B cell (primary cell): ENCODE measurements at regions not wholly inside any gene's neighbourhood (a gene's known extent, or its start where the extent isn't known, plus 50 kb on each side); places are given as distances from the start of the nearest gene placed in this dataset.
A peak's percentile ranks its signal among the peaks of the same experiment; 100 is the strongest.

Experiments
- ATAC-seq: fragments of 200-7000 bp; cut with Tn5 transposase; one replicate; pipeline ENCODE4 v1.10.0; 2021; ENCODE audit warnings: low read depth, mild to moderate bottlenecking, moderate number of reproducible peaks, moderate library complexity
- CTCF ChIA-PET: fragments of 350-600 bp; sonication (Branson Sonifier 250); formaldehyde crosslinking; loops from one replicate; lab custom pipeline; 2021; ENCODE audit warnings: antibody characterized with exemption, inconsistent platforms; lab: Charles Lee
- POLR2A ChIA-PET: fragments of 350-600 bp; sonication (Branson Sonifier 250); formaldehyde crosslinking; loops from one replicate; lab custom pipeline; 2021; ENCODE audit warnings: antibody characterized with exemption; lab: Charles Lee
- DNase-seq: peaks from one replicate; pipeline ENCODE4 v3.0.0; 2013
- H2AFZ ChIP-seq: 2 replicates; pipeline ENCODE4 v1.6.1; 2012; ENCODE audit warnings: mild to moderate bottlenecking, low read depth, low read length; ENCODE audit not compliant: insufficient read depth, poor library complexity, severe bottlenecking
- H3K27ac ChIP-seq, 2 donors: 1 replicate in 1 of 2; 2 replicates in 1 of 2; pipeline ENCODE4 v1.5.1; 2012 to 2013; ENCODE audit warnings: low read length in 2 of 2, mild to moderate bottlenecking in 2 of 2, moderate library complexity in 1 of 2
- H3K27me3 ChIP-seq, 4 experiments: fragments of 200-600 bp in 1 of 4; sonication (generic) in 1 of 4; replicated peaks in 1 of 4; 1 replicate in 2 of 4; 2 replicates in 2 of 4; pipeline versions ENCODE4 v1.6.1 to v1.7.0; 2013 to 2016; ENCODE audit warnings: low read length in 3 of 4, mild to moderate bottlenecking in 2 of 4, mixed read lengths in 1 of 4, moderate library complexity in 1 of 4; ENCODE audit not compliant: insufficient read depth in 4 of 4, control insufficient read depth in 3 of 4; ENCODE audit errors: control extremely low read depth in 1 of 4
- H3K36me3 ChIP-seq, 2 experiments: replicated peaks in 1 of 2; 1 replicate in 1 of 2; 2 replicates in 1 of 2; pipeline versions ENCODE4 v1.6.1 to v1.7.1; 2013; ENCODE audit warnings: low read length in 1 of 2; ENCODE audit not compliant: insufficient read depth in 2 of 2, control insufficient read depth in 1 of 2; ENCODE audit errors: control extremely low read depth in 1 of 2, extremely low read depth in 1 of 2
- H3K4me1 ChIP-seq, 2 donors: fragments of 200-600 bp in 1 of 2; sonication (generic) in 1 of 2; 1 replicate in 1 of 2; 2 replicates in 1 of 2; pipeline versions ENCODE4 v1.5.1 to v1.6.1; 2013 to 2017; ENCODE audit warnings: low read length in 2 of 2; ENCODE audit not compliant: control insufficient read depth in 2 of 2, insufficient read depth in 2 of 2
- H3K4me2 ChIP-seq: replicated peaks from 2 replicates; pipeline ENCODE3; 2012; ENCODE audit warnings: mild to moderate bottlenecking, low read depth, low read length; ENCODE audit not compliant: poor library complexity, severe bottlenecking
- H3K4me3 ChIP-seq, 5 experiments: fragments of 200-600 bp in 1 of 5; sonication (generic) in 1 of 5; 1 replicate in 3 of 5; 2 replicates in 2 of 5; pipeline versions ENCODE4 v1.5.1 to v1.7.0; 2011 to 2016; ENCODE audit warnings: low read length in 4 of 5, mild to moderate bottlenecking in 4 of 5, low read depth in 2 of 5, control low read depth in 1 of 5, moderate library complexity in 1 of 5; ENCODE audit not compliant: insufficient read depth in 1 of 5; ENCODE audit errors: control extremely low read depth in 1 of 5, extremely low read depth in 1 of 5
- H3K79me2 ChIP-seq: fragments of 200-600 bp; sonication (generic); one replicate; pipeline ENCODE4 v1.6.0; 2016; ENCODE audit warnings: low read length; ENCODE audit not compliant: control insufficient read depth, insufficient read depth
- H3K9ac ChIP-seq: fragments of 200-600 bp; sonication (generic); 2 replicates; pipeline ENCODE4 v1.6.1; 2017; ENCODE audit warnings: mild to moderate bottlenecking, low read length, moderate library complexity
- H3K9me3 ChIP-seq, 3 donors: one replicate each; pipeline versions ENCODE4 v1.6.1 to v1.7.1; 2013; ENCODE audit warnings: low read length in 2 of 3; ENCODE audit not compliant: control insufficient read depth in 2 of 3, insufficient read depth in 1 of 3; ENCODE audit errors: control extremely low read depth in 1 of 3
- H4K20me1 ChIP-seq: 2 replicates; pipeline ENCODE4 v1.6.0; 2012; ENCODE audit warnings: mild to moderate bottlenecking, low read length; ENCODE audit not compliant: insufficient read depth, control insufficient read depth, poor library complexity, severe bottlenecking
- H3K27ac Mint-ChIP-seq: one replicate; pipeline ENCODE4 v1.8.0; 2021; ENCODE audit warnings: mixed read lengths
- H3K27me3 Mint-ChIP-seq: one replicate; pipeline ENCODE4 v1.8.0; 2021; ENCODE audit warnings: mixed read lengths
- H3K4me1 Mint-ChIP-seq: one replicate; pipeline ENCODE4 v1.8.0; 2021; ENCODE audit warnings: mixed read lengths
- H3K4me3 Mint-ChIP-seq: one replicate; pipeline ENCODE4 v1.8.0; 2021; ENCODE audit warnings: mixed read lengths
- H3K9me3 Mint-ChIP-seq: one replicate; pipeline ENCODE4 v1.8.0; 2022; ENCODE audit warnings: mixed read lengths; ENCODE audit not compliant: insufficient read depth
- EZH2 ChIP-seq: IDR thresholded peaks from 2 replicates; pipeline ENCODE4 v1.6.1; 2012; ENCODE audit warnings: borderline replicate concordance, low read depth, mild to moderate bottlenecking, moderate library complexity, low read length; ENCODE audit not compliant: insufficient read depth, poor library complexity, severe bottlenecking
- WGBS: methylation state at CpG from one replicate; pipeline ENCODE4 v1.1.5; 2013; ENCODE audit warnings: missing lambda C conversion rate; ENCODE audit not compliant: insufficient coverage; 5-methylcytosine and 5-hydroxymethylcytosine counted together
- intact Hi-C: fragments of 100-400 bp; cut with micrococcal nuclease; formaldehyde crosslinking; loops from one replicate; pipeline ENCODE4 v1.10.0; 2022
- TF ChIP-seq, protein P1 (sequence below): fragments of 200-600 bp; IDR thresholded peaks from one replicate; pipeline ENCODE4 v1.8.0; 2022; ENCODE audit warnings: antibody characterized with exemption, mild to moderate bottlenecking

DNA sequence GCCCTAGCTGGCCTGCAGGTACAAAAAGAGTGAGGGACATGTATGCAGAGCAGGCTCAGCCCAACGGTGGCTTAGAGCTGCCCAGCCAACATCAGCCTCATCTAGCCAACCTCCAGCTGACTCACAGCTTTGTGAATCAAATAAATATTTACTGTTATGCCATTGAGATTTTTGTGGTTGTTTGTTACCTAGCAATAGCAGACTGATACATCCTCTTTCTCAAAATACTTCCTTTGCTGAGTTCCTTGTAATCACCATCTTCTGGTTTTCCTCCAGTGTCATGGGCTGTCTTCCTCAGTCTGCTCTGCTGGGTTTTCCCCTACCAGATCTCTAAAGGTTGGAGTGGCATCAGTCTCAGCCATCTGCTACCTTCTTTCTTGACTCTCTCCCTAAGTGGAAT is 126.6 kb upstream of the SLC1A4 start:
- no peak for TF ChIP-seq EZH2
- TF ChIP-seq, protein P1, sequence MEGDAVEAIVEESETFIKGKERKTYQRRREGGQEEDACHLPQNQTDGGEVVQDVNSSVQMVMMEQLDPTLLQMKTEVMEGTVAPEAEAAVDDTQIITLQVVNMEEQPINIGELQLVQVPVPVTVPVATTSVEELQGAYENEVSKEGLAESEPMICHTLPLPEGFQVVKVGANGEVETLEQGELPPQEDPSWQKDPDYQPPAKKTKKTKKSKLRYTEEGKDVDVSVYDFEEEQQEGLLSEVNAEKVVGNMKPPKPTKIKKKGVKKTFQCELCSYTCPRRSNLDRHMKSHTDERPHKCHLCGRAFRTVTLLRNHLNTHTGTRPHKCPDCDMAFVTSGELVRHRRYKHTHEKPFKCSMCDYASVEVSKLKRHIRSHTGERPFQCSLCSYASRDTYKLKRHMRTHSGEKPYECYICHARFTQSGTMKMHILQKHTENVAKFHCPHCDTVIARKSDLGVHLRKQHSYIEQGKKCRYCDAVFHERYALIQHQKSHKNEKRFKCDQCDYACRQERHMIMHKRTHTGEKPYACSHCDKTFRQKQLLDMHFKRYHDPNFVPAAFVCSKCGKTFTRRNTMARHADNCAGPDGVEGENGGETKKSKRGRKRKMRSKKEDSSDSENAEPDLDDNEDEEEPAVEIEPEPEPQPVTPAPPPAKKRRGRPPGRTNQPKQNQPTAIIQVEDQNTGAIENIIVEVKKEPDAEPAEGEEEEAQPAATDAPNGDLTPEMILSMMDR = no peak
- H3K27ac ChIP-seq = peak overlapping the region; percentile 91 to 93
- no peaks in the 10 kb centered on the region for H3K9me3 Mint-ChIP-seq
- H2AFZ ChIP-seq = no peak overlapping the region
- H3K4me1 ChIP-seq = peaks cover 69 to 77% of the 10 kb centered on the region in 2 donors
- H3K27me3 ChIP-seq = no peaks in the 10 kb centered on the region
- no CpG with 5 or more reads among the region's 1 CpG for WGBS
- H3K27me3 Mint-ChIP-seq = no peaks in the 10 kb centered on the region
- H3K79me2 ChIP-seq = peaks cover 48% of the 10 kb centered on the region
- H3K4me2 ChIP-seq = peak overlapping the region; percentile 97
- H3K4me1 Mint-ChIP-seq = peaks cover 14% of the 10 kb centered on the region
- H3K4me3 Mint-ChIP-seq = no peak overlapping the region
- H3K27ac Mint-ChIP-seq = no peak overlapping the region
- ChIA-PET CTCF (interaction anchor here (1.1 to 9.0 kb wide), 16 partner anchors 11 to 534 kb away, joined by 3 to 138 read pairs (median 6); partner anchors contain the start of gene SERTAD2), POLR2A (interaction anchor here (1.3 to 4.1 kb wide), 5 partner anchors 10 to 255 kb away, joined by 3 to 42 read pairs (median 10); partner anchors contain the start of gene SERTAD2)
- peak; percentile 74 for DNase-seq
- H3K36me3 ChIP-seq = no peaks in the 10 kb centered on the region
- intact Hi-C loops = loop anchor here (1.0 kb wide), 1 partner anchor 10 kb away; no protein-coding TSS in a partner anchor
- H3K9me3 ChIP-seq = peaks cover 0 to 5% (median 5%) of the 10 kb centered on the region in 3 donors
- no peak for ATAC-seq
- H3K9ac ChIP-seq = peak overlapping the region; percentile 58
- no peaks in the 10 kb centered on the region for H4K20me1 ChIP-seq
- H3K4me3 ChIP-seq = peak overlapping the region in 4 of 5 experiments; percentile 61 to 79 (median 65)

DNA sequence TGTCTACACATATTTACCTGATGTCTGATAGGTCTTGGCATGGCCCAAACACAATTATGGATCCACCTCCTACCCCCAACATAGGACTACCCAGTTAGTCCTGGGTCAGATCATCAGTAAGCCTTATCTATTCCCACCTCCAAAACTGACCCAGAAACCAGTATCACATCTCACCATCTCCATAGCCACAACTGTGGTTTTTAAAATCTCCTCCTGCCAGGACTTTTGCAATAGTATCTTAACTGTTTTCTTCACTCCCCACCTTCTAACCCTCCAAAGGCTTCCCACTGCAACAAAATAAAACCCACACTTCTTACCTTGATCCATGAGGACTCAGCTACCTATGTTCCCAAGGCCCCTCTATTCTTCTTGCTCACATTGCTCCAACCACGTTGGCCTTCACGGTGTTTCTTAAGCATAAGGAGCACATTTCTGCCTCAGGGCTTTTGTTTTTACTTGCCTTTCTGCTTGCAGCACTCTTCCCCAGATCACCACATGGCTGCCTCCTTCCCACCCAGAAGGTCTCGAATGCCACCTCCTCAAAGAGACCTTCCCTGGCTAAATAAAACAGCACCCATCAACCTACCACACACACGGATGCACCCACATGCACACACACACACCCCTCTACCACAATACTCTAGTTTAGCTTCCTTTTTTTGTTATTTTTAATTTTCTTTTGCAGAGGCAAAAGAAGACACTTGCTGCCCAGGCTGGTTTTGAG is 125.9 kb upstream of the SLC1A4 start:
- DNase-seq (peak; percentile 69), ATAC-seq (no peak)
- Histone ChIP-seq H3K9ac (peak overlapping the region; percentile 58), H3K4me2 (peak overlapping the region; percentile 97), H3K36me3 (no peaks in the 10 kb centered on the region), H3K27me3 (no peaks in the 10 kb centered on the region), H3K79me2 (peaks cover 42% of the 10 kb centered on the region), H3K4me3 (peak overlapping the region; percentile 4 to 79 (median 37)), H3K9me3 (peaks cover 0 to 5% (median 5%) of the 10 kb centered on the region in 3 donors), H3K27ac (peak overlapping the region; percentile 91 to 93), H3K4me1 (peaks cover 62 to 76% of the 10 kb centered on the region in 2 donors), H4K20me1 (no peaks in the 10 kb centered on the region), H2AFZ (no peak overlapping the region)
- Mint-ChIP-seq H3K9me3 (no peaks in the 10 kb centered on the region), H3K4me1 (peaks cover 14% of the 10 kb centered on the region), H3K27ac (no peak overlapping the region), H3K4me3 (no peak overlapping the region), H3K27me3 (no peaks in the 10 kb centered on the region)
- CTCF ChIA-PET = interaction anchor here (0.8 to 9.0 kb wide), 23 partner anchors 10 to 340 kb away, joined by 3 to 138 read pairs (median 4); partner anchors contain the start of gene SERTAD2
- POLR2A ChIA-PET = interaction anchor here (1.3 to 4.1 kb wide), 7 partner anchors 11 to 256 kb away, joined by 3 to 42 read pairs (median 10); partner anchors contain the start of gene SERTAD2
- TF ChIP-seq EZH2 = no peak
- TF ChIP-seq, protein P1 = no peak
- intact Hi-C loops = no loop called here
- WGBS = 13% methylated on average over 4 of the region's 4 CpGs
